CD1c-positive myeloid dendritic cell (primary cell): ENCODE measurements at regions not wholly inside any gene's neighbourhood (a gene's known extent, or its start where the extent isn't known, plus 50 kb on each side); places are given as distances from the start of the nearest gene placed in this dataset.

Source experiments
- DNase-seq: peaks from one replicate; pipeline ENCODE4 v3.0.0-alpha.2; 2016; ENCODE audit errors: extremely low spot score

DNA sequence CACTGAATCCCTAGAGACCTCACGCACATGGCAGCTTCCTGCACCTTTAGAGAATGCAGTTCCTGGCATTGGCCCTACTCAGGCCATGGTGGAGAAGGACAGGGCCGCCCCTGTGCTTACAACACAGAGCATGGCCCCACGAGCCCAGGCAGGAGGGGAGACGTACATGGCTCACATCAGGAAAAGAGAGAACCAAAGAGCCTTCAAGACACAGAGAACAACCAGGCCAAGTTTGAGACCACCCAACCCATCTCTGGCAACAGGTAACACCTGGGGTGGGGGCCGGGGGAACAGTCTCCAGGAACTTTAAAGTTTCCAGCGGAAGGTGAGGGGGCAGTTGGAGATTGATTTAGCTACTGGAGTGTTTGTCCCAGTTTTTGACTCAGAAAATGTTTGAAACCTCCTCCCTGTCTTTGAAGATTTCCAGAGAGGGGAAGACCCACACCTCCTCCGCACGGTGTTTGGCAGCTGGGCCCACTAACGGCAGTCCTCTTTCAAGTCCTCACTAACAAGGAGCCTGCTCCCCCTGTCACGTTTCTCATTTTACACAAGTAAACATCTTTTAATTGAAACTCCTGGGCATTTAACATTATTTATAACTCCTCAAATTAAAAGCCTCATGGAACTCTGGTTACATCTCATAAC is 1423.8 kb downstream of the TBC1D22A start:
- no peak for DNase-seq

DNA sequence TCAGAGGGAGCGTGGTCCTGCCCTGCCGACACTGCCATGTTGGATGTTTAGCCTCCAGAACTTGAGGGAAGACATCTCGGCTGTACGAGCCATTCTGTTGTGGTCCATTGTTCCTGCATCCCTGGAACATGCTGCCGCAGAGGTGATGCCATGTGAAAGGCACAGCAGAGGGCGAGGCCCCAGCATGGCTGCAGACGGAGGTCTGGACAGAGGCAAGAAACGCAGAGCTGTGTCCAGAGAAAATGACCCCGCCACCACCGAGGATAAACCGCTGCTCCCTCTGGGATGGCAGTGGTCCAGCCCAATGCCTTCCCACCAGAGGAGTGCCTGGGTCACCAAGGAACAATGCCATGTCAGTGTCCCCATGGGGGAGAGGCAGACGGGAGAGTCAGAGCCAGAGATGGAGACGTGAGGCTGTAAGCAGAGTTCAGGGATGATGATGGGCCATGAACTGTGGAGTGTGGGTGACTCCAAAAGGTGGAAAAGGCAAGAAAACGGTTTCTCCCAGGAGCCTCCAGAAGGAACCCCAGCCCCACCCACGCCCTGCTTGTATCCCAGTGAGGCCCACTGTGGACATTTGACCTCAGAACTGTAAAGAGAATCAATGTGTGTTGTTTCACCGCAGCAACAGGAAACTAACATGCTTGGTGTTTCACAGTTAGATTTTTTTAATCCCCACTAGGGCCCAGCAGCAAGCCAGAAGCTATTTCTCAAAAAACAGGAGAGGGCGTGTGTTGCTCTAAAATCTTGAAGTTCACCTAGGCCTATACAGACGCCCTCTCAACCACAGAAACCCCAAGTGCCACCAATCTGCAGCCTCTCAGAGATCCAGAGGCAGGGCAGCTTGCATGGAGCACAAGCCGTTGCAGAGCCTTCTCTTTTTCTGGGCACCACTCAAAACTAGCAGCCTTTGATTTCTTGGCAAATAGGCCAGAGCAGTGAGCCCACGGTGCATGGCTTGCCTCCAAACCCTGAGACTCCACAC is 1422.9 kb downstream of the TBC1D22A start:
- no peak for DNase-seq

DNA sequence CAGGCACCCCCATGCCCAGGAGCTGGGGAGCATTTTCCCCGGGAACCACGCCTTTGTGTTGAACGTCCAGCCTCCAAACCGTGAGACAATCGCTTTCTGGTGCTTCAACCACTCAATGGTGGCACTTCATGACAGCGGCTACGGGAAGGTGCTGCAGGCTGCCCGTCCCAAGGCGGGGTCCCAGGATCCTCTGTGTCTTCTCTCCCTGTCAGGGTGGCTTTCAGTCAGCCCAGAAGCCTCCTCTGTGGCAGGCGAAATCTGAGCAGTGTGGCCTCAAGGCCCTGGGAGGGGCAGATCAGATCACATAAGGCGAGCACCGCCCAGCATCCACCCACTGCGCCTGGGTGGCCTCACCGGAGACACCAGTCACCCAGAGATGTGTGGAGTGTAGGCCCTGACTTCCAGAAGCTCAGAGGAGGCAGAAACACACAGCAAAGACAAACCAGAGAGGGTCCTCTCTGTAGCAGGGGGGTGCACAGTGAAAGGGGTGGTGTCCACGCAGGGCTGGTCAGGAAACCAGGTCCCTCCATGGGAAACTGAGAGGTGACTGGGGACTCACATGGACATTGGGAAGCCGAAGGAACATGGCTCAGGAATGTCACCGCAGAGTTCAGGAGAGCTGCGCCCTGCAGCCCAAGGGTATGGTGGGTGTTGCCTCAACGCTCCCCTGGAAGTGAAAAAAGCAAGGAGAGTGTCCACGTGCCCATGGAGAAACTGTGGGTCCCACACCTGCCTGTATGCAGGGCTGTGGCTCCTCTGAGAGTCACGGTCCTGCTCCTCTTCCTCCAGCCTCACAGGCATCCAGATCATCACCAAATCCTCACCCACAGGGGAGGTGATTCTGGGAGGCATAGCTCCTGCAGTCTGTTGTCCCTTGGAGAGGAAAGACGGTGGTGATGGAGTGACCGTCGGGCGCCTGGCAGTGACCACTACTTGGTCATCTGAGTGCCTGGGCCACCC is 1420.7 kb downstream of the TBC1D22A start:
- DNase-seq, result no peak

GRCh38 chr22:48182031-48182430 is 1419.6 kb downstream of the TBC1D22A start:
- no peak for DNase-seq

DNA sequence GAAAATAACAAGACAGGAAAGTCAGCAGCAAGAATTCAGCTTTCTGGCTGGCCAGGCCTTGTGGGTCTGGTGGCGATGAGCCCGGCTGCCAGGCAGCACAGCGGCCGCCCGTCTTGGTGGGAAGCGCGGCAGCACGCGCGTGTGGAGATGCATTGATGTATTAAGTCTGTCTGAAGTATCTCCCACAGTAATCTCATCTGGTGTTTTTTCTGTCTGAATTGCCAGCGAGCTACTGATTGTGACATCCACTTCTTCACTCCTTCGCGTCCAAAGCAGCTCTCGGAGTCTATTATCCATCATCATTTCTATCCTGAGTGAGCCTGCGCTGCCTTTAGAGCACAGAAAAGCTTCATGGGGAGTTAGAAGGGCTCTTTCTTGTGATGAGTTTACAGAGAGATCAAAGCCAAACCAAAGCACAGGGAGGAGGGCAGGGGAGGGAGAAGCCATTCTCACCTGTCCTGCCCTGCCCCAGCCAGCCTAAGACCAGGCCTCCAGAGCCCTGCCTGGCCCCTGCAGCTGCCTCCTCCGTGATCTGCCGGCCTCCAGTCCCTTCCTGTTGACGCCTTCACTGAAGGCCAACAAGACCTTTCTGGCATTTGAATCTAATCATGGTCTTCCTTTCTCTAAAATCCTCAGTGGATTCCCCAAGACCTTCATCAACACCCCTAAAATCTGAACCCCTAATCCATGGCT is 1419.0 kb downstream of the TBC1D22A start:
- no peak for DNase-seq

- no peak for DNase-seq
Measured at GRCh38 chr22:48180631-48181030, 1418.2 kb downstream of the TBC1D22A start.

- no peak for DNase-seq
Measured at GRCh38 chr22:48179571-48180546, 1417.4 kb downstream of the TBC1D22A start.

DNA sequence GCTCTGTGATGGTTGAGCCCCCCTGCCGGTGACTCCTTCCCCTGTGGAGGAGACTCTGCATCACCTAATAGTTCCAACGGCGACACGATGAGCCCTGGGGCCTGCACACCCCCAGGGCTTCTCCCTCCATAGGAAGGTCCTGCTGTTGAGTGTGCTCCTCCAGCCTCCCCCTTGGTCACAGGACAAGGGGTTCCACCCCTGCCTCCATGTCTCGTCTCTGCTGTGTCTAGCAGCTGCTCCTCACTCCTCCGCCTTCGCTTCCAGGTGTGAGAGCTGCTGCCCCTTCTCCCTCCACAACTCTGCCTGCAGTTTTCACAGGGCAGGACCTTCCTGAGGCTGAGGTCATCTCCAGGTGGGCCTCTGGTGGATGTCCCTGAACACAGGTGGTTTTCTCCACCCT is 1416.1 kb downstream of the TBC1D22A start:
- DNase-seq, result no peak

DNA sequence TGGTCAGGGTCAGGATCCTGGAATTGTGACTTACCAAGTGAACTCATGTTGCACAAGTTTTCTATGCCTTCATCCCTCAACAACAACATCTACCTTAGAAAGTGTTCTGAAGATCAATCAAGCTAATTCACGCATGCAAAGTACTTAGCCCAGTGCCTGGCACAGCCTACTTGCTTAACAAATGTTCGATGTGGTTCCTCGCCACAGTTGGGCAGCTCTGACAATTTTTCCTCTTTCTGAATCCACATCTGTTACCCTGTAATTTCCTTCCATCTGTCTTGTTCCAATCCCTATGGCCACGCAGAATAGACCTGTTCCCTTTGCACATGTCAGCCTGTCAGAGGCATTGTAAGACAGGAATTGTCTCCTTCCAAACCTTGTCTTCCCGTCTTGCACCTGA is 1415.2 kb downstream of the TBC1D22A start:
- DNase-seq, result no peak

GRCh38 chr22:48175721-48176120 is 1413.3 kb downstream of the TBC1D22A start:
- DNase-seq, result no peak

GRCh38 chr22:48173773-48174160 is 1411.3 kb downstream of the TBC1D22A start:
- no peak for DNase-seq

DNA sequence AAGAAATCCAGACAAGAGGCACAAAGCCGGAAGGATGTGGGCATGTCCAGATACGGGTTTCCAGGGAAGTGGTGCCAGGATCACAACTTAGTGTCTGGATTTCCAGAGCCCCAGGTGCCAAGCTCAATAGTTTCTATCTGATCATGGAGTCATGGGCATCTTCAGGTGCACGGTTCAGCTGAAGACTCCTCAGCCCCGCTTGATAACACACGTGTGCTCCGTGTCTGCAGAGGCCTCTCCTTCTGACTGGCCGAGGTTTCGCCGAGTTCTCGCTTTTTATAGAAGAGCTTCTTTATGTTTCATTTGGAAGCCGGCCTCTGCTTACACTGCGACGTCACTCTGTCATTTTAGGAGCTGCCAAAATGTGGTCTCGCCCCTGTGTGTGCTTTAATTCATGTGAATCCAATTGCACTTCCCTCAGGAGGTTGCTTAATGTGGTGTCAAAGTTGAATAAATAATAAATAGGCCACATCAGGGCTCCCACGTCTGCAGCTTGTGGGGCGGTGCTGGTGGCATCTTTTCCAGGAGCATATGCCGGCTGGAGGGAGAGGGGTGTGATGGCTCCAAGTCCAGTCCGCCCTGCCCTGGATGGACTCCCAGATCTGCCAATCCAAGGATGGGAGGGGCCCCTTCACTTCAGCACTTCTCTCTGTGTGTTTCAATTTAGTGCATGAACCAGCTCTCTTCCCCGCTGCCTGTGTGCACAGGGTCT is 1410.8 kb downstream of the TBC1D22A start:
- DNase-seq, result no peak

DNA sequence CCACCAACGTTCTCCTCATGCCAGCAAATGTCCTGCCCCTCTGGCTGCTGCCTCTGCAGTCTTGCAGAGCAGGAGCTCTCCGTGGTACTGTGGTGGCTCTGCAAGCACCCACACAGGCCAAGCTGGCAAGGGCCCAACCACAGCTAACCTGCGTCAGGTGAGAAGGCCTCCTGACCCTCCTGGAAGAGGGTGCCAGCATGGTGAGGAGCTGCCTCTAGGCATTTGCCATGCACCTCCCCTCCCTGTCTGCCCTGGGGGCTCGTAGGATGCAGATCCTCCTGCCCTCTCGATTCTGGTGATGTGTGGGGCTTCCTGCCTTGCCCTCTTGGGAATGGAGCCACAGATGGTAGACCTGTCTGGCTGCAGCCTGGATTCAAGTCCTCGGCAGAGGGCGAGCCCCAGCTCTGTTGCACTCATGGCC is 1408.8 kb downstream of the TBC1D22A start:
- no peak for DNase-seq

DNA sequence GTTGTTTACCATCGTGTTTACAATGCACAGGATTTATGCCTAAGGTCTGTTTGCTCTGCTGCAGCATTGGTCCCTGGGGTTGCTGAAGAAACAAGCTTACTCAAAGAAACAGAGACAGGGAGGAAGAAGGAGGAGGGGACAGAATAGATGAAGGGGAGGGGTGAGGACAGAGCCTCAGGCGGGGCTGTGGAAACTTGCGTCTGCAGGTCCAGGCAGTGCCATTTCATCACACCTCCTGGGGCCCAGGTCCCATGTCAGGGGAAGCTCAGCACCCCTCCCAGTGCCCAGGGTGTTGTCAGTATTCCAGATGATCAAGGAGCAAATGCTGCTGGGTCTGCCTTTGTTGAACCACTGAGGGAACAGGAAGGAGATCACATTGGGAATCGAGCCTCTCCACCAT is 1406.8 kb downstream of the TBC1D22A start:
- DNase-seq, result no peak

DNA sequence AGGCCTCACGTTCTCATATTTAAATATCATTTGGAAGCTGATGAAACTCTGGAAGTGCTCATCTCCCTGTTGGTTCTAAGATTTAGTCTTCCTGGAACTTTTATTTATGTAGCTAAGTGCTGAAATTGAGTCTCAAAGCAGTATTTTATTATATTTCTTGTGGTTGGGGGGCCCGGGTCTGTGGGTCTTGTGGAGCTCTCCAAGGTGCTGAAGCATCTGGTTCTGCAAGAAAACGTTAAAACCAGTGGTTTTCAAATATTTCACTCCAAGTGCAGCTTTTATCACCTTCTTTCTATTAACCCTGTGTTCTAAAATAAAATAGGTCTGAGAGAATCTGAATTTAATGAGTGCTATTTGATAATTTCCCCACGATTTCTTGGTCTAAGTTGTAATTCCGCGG is 1404.8 kb downstream of the TBC1D22A start:
- DNase-seq, result no peak

- no peak for DNase-seq
Measured at GRCh38 chr22:48161298-48161697, 1398.8 kb downstream of the TBC1D22A start.

GRCh38 chr22:48157676-48158075 is 1395.2 kb downstream of the TBC1D22A start:
- DNase-seq, result no peak

GRCh38 chr22:48156603-48157355 is 1394.3 kb downstream of the TBC1D22A start:
- DNase-seq, result no peak

- no peak for DNase-seq
Measured at GRCh38 chr22:48155446-48155845, 1393.0 kb downstream of the TBC1D22A start.
